ENCODE measurements at regions not wholly inside any gene's neighbourhood (a gene's known extent, or its start where the extent isn't known, plus 50 kb on each side); places are given as distances from the start of the nearest gene placed in this dataset.

DNA sequence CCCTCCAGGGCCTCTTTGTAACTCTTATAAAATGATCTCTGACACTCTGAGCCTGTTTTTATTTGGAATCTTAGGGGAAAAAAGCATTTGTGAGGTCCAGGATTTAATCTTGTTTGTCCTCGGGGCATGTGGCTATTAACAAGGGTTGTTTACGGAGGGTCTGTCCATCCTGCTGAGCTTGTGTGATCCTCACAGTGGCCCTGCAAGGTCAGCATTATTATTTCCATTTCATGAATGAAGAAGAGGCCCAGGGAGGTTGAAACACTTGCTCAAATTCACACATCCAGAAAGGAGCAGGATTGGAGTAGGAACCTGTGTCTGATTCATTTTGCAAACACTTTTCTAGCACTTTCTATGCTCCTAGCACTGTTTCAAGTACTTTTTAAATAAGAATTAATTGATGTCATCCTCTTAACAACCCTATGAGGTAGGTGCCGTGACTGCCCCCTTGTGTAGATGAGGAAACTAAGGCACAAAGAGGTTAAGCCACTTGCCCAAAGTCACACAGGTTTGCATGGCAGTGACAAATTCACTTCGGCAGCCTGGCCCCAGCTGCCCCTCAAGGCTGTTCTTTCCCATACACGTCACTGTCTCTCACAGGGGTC, 178.9 kb downstream of the MIS18A start:
- TF ChIP-seq, protein P1, sequence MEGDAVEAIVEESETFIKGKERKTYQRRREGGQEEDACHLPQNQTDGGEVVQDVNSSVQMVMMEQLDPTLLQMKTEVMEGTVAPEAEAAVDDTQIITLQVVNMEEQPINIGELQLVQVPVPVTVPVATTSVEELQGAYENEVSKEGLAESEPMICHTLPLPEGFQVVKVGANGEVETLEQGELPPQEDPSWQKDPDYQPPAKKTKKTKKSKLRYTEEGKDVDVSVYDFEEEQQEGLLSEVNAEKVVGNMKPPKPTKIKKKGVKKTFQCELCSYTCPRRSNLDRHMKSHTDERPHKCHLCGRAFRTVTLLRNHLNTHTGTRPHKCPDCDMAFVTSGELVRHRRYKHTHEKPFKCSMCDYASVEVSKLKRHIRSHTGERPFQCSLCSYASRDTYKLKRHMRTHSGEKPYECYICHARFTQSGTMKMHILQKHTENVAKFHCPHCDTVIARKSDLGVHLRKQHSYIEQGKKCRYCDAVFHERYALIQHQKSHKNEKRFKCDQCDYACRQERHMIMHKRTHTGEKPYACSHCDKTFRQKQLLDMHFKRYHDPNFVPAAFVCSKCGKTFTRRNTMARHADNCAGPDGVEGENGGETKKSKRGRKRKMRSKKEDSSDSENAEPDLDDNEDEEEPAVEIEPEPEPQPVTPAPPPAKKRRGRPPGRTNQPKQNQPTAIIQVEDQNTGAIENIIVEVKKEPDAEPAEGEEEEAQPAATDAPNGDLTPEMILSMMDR (IDR thresholded peaks at IDR 0.05), result no peak
- TF ChIP-seq POLR2AphosphoS5 (IDR thresholded peaks at IDR 0.05) (no peak), POLR2A (IDR thresholded peaks at IDR 0.05) (no peak), EP300 (IDR thresholded peaks at IDR 0.05) (no peak)
